ENCODE measurements at regions not wholly inside any gene's neighbourhood (a gene's known extent, or its start where the extent isn't known, plus 50 kb on each side); places are given as distances from the start of the nearest gene placed in this dataset.

GRCh38 chr4:11216520-11216919 lies 212.2 kb downstream of the HS3ST1 start:
- TF ChIP-seq MAX (IDR thresholded peaks at IDR 0.05): no peak
- no peak for TF ChIP-seq RCOR1 (IDR thresholded peaks at IDR 0.05; ENCODE audit: low read depth, low read length)
- no peak for TF ChIP-seq REST (IDR thresholded peaks at IDR 0.05)

Data from A549 (cell line).